ENCODE measurements at regions not wholly inside any gene's neighbourhood (a gene's known extent, or its start where the extent isn't known, plus 50 kb on each side); places are given as distances from the start of the nearest gene placed in this dataset.

GRCh38 chr18:45480219-45481015 is 134.9 kb upstream of the SLC14A2 start:
- DNase-seq: no peak

GRCh38 chr18:45481821-45482220 is 133.5 kb upstream of the SLC14A2 start:
- no peak for DNase-seq

GRCh38 chr18:45482286-45482685 is 133.0 kb upstream of the SLC14A2 start:
- DNase-seq: no peak

- no peak for DNase-seq
Observed at GRCh38 chr18:45487581-45487980, 127.7 kb upstream of the SLC14A2 start.

- no peak for DNase-seq
Observed at GRCh38 chr18:45488645-45489044, 126.6 kb upstream of the SLC14A2 start.

- DNase-seq: no peak
Observed at GRCh38 chr18:45493830-45494229, 121.4 kb upstream of the SLC14A2 start.

GRCh38 chr18:45494811-45495210 is 120.5 kb upstream of the SLC14A2 start:
- no peak for DNase-seq

GRCh38 chr18:45496741-45497140 is 118.5 kb upstream of the SLC14A2 start:
- DNase-seq: no peak

GRCh38 chr18:45497595-45498286 is 117.5 kb upstream of the SLC14A2 start:
- DNase-seq: no peak

- DNase-seq: no peak
Observed at GRCh38 chr18:45498287-45498658, 117.0 kb upstream of the SLC14A2 start.

- no peak for DNase-seq
Observed at GRCh38 chr18:45503990-45504389, 111.3 kb upstream of the SLC14A2 start.

- no peak for DNase-seq
Observed at GRCh38 chr18:45505497-45506206, 109.6 kb upstream of the SLC14A2 start.

GRCh38 chr18:45506951-45507350 is 108.3 kb upstream of the SLC14A2 start:
- no peak for DNase-seq

GRCh38 chr18:45509535-45509934 is 105.7 kb upstream of the SLC14A2 start:
- no peak for DNase-seq

GRCh38 chr18:45510656-45511055 is 104.6 kb upstream of the SLC14A2 start:
- no peak for DNase-seq

- DNase-seq: no peak
Observed at GRCh38 chr18:45512363-45512953, 102.8 kb upstream of the SLC14A2 start.

- DNase-seq: no peak
Observed at GRCh38 chr18:45517181-45517741, 98.0 kb upstream of the SLC14A2 start.

GRCh38 chr18:45518311-45519155 is 96.7 kb upstream of the SLC14A2 start:
- DNase-seq: no peak

- DNase-seq: no peak
Observed at GRCh38 chr18:45519411-45520280, 95.6 kb upstream of the SLC14A2 start.

GRCh38 chr18:45521136-45521535 is 94.1 kb upstream of the SLC14A2 start:
- DNase-seq: no peak
